AG09309 (cell line): ENCODE measurements at regions not wholly inside any gene's neighbourhood (a gene's known extent, or its start where the extent isn't known, plus 50 kb on each side); places are given as distances from the start of the nearest gene placed in this dataset.
"Not testable (repeated sequence)": the region's sequence is repeated elsewhere in the genome, so short reads cannot be mapped to it uniquely, and the experiment has no call there.

Experiments
- DNase-seq: peaks from one replicate; pipeline ENCODE4 v3.0.0-alpha.2; 2010; ENCODE audit warnings: low read depth
- H3K4me3 ChIP-seq: 2 replicates; pipeline ENCODE4 v1.5.1; 2011; ENCODE audit warnings: mild to moderate bottlenecking, low read depth, low read length, moderate library complexity; ENCODE audit not compliant: control insufficient read depth
- CTCF ChIP-seq: IDR thresholded peaks from 2 replicates; pipeline ENCODE4 v1.5.1; 2011; ENCODE audit warnings: mild to moderate bottlenecking, low read depth, low read length, inconsistent platforms; ENCODE audit not compliant: insufficient read depth, control insufficient read depth; ENCODE audit errors: missing control alignments

- no peak for DNase-seq
- no peak for TF ChIP-seq CTCF
- no peak overlapping the region for H3K4me3 ChIP-seq
Measured at GRCh38 chr16:51839727-51840462, 688.8 kb upstream of the SALL1 start.

GRCh38 chr16:51834794-51835193, 683.7 kb upstream of the SALL1 start:
- no peak for DNase-seq

GRCh38 chr16:51834133-51834532, 683.1 kb upstream of the SALL1 start:
- no peak overlapping the region for H3K4me3 ChIP-seq
- no peak for DNase-seq
- no peak for TF ChIP-seq CTCF

More at GRCh38 chr16:51834794-51835193, 683.7 kb upstream of the SALL1 start:
- H3K4me3 ChIP-seq: no peak overlapping the region
- no peak for TF ChIP-seq CTCF

- DNase-seq: no peak
- H3K4me3 ChIP-seq: no peak overlapping the region
- TF ChIP-seq CTCF: no peak
Measured at GRCh38 chr16:51831595-51832367, 680.7 kb upstream of the SALL1 start.

- not testable (repeated sequence) for DNase-seq
Measured at GRCh38 chr16:51831034-51831433, 680.0 kb upstream of the SALL1 start.

GRCh38 chr16:51825779-51826178, 674.7 kb upstream of the SALL1 start:
- no peak for TF ChIP-seq CTCF
- DNase-seq: no peak
- H3K4me3 ChIP-seq: no peak overlapping the region

More at GRCh38 chr16:51831034-51831433, 680.0 kb upstream of the SALL1 start:
- H3K4me3 ChIP-seq: not testable (repeated sequence)

GRCh38 chr16:51822471-51822870, 671.4 kb upstream of the SALL1 start:
- DNase-seq: no peak
- no peak for TF ChIP-seq CTCF

More at GRCh38 chr16:51822471-51822870, 671.4 kb upstream of the SALL1 start:
- H3K4me3 ChIP-seq: no peak overlapping the region
